Glomerular endothelial cell (primary cell): ENCODE measurements at regions not wholly inside any gene's neighbourhood (a gene's known extent, or its start where the extent isn't known, plus 50 kb on each side); places are given as distances from the start of the nearest gene placed in this dataset.
"Not testable (repeated sequence)": the region's sequence is repeated elsewhere in the genome, so short reads cannot be mapped to it uniquely, and the experiment has no call there.

Source experiments
- DNase-seq: peaks from one replicate; pipeline ENCODE4 v3.0.0-alpha.2; 2011; ENCODE audit warnings: low read depth, low spot score; ENCODE audit errors: extremely low read depth

- DNase-seq = no peak
Measured at GRCh38 chr3:44111482-44111881, 130.2 kb upstream of the TOPAZ1 start.

- DNase-seq = no peak
Measured at GRCh38 chr3:44114142-44114541, 127.5 kb upstream of the TOPAZ1 start.

GRCh38 chr3:44117239-44117638 lies 124.4 kb upstream of the TOPAZ1 start:
- DNase-seq = no peak

GRCh38 chr3:44117736-44118135 lies 124.0 kb upstream of the TOPAZ1 start:
- DNase-seq = no peak

GRCh38 chr3:44120721-44121582 lies 120.7 kb upstream of the TOPAZ1 start:
- DNase-seq = no peak

- DNase-seq = no peak
Measured at GRCh38 chr3:44125246-44125645, 116.4 kb upstream of the TOPAZ1 start.

- DNase-seq = no peak
Measured at GRCh38 chr3:44125882-44126281, 115.8 kb upstream of the TOPAZ1 start.

- no peak for DNase-seq
Measured at GRCh38 chr3:44128057-44128775, 113.5 kb upstream of the TOPAZ1 start.

GRCh38 chr3:44130249-44130648 lies 111.4 kb upstream of the TOPAZ1 start:
- DNase-seq = no peak

GRCh38 chr3:44132061-44132460 lies 109.6 kb upstream of the TOPAZ1 start:
- no peak for DNase-seq

GRCh38 chr3:44132593-44132992 lies 109.1 kb upstream of the TOPAZ1 start:
- DNase-seq = no peak

- no peak for DNase-seq
Measured at GRCh38 chr3:44136421-44136820, 105.3 kb upstream of the TOPAZ1 start.

- DNase-seq = no peak
Measured at GRCh38 chr3:44146073-44146472, 95.6 kb upstream of the TOPAZ1 start.

- no peak for DNase-seq
Measured at GRCh38 chr3:44159696-44160300, 81.9 kb upstream of the TOPAZ1 start.

GRCh38 chr3:44160818-44161217 lies 80.9 kb upstream of the TOPAZ1 start:
- no peak for DNase-seq

- DNase-seq = no peak
Measured at GRCh38 chr3:44171891-44172290, 69.8 kb upstream of the TOPAZ1 start.

GRCh38 chr3:44172701-44173100 lies 69.0 kb upstream of the TOPAZ1 start:
- not testable (repeated sequence) for DNase-seq

- DNase-seq = no peak
Measured at GRCh38 chr3:44173263-44173662, 68.4 kb upstream of the TOPAZ1 start.

- DNase-seq = no peak
Measured at GRCh38 chr3:44175070-44175469, 66.6 kb upstream of the TOPAZ1 start.

GRCh38 chr3:44179246-44179645 lies 62.4 kb upstream of the TOPAZ1 start:
- no peak for DNase-seq

- no peak for DNase-seq
Measured at GRCh38 chr3:44184319-44184953, 57.2 kb upstream of the TOPAZ1 start.
